Prostate gland (tissue), 2 donors: ENCODE measurements at regions not wholly inside any gene's neighbourhood (a gene's known extent, or its start where the extent isn't known, plus 50 kb on each side); places are given as distances from the start of the nearest gene placed in this dataset.

ENCODE experiments used
- DNase-seq: peaks from one replicate; pipeline ENCODE4 v3.0.0-alpha.2; 2019; ENCODE audit warnings: low spot score
- H3K27ac ChIP-seq, 2 donors: fragments of 200-600 bp; sonication (generic); 2 replicates each; pipeline ENCODE4 v1.5.1; 2017 to 2019
- H3K27me3 ChIP-seq: fragments of 200-600 bp; sonication (generic); replicated peaks from 2 replicates; pipeline ENCODE4 v1.5.1; 2019; ENCODE audit not compliant: insufficient read depth
- H3K36me3 ChIP-seq, 2 donors: fragments of 200-600 bp; sonication (generic); 1 replicate in 1 of 2; 2 replicates in 1 of 2; pipeline versions ENCODE4 v1.5.1 to v1.8.1; 2017 to 2019
- H3K4me1 ChIP-seq: fragments of 200-600 bp; sonication (generic); replicated peaks from 2 replicates; pipeline ENCODE4 v1.5.1; 2019
- H3K4me3 ChIP-seq, 2 donors: fragments of 200-600 bp; sonication (generic); 2 replicates each; pipeline ENCODE4 v1.5.1; 2017 to 2019
- H3K9me3 ChIP-seq: fragments of 200-600 bp; sonication (generic); 2 replicates; pipeline ENCODE4 v1.5.1; 2017
- CTCF ChIP-seq, 4 experiments: fragments of 200-600 bp in 2 of 4; fragments of 450-650 bp in 2 of 4; sonication (generic) in 2 of 4; IDR thresholded peaks; 1 replicate in 3 of 4; 2 replicates in 1 of 4; pipeline ENCODE4 v1.5.1; 2016 to 2019; ENCODE audit warnings: antibody characterized with exemption in 4 of 4, mild to moderate bottlenecking in 2 of 4, moderate library complexity in 2 of 4
- POLR2A ChIP-seq: fragments of 450-650 bp; IDR thresholded peaks from one replicate; pipeline ENCODE4 v1.6.1; 2016; ENCODE audit warnings: antibody characterized with exemption, mild to moderate bottlenecking
- POLR2AphosphoS5 ChIP-seq: sonication (generic); formaldehyde crosslinking; IDR thresholded peaks from one replicate; pipeline ENCODE4 v1.6.1; 2017; ENCODE audit warnings: antibody characterized with exemption
- WGBS: methylation state at CpG from one replicate; pipeline ENCODE4 v1.1.5; 2018; 5-methylcytosine and 5-hydroxymethylcytosine counted together
- intact Hi-C: fragments of 100-400 bp; cut with DNase I; formaldehyde crosslinking; loops from one replicate; pipeline ENCODE4 v1.14.2; 2022

GRCh38 chr3:168615493-168616020, 519.8 kb upstream of the GOLIM4 start:
- H3K4me3 ChIP-seq = no peak overlapping the region
- H3K27ac ChIP-seq = no peak overlapping the region
- TF ChIP-seq POLR2A (no peak), CTCF (IDR thresholded peaks at IDR 0.05) (no peak), POLR2AphosphoS5 (no peak)
- WGBS = 51% methylated on average over 2 of the region's 2 CpGs
- no peaks in the 10 kb centered on the region for H3K9me3 ChIP-seq
- H3K36me3 ChIP-seq = no peaks in the 10 kb centered on the region
- intact Hi-C loops = no loop called here
- H3K4me1 ChIP-seq = no peaks in the 10 kb centered on the region
- H3K27me3 ChIP-seq = no peaks in the 10 kb centered on the region
- DNase-seq = no peak

- H3K36me3 ChIP-seq = no peaks in the 10 kb centered on the region
- WGBS = 61% methylated on average over 5 of the region's 5 CpGs
- intact Hi-C loops = no loop called here
Observed at GRCh38 chr3:168613151-168613550, 517.4 kb upstream of the GOLIM4 start.

GRCh38 chr3:168612671-168613070, 516.9 kb upstream of the GOLIM4 start:
- intact Hi-C loops = no loop called here
- H3K4me3 ChIP-seq = no peak overlapping the region
- H3K4me1 ChIP-seq = no peaks in the 10 kb centered on the region
- no peaks in the 10 kb centered on the region for H3K9me3 ChIP-seq
- WGBS = 91% methylated on average over 5 of the region's 5 CpGs
- TF ChIP-seq POLR2A (no peak), CTCF (IDR thresholded peaks at IDR 0.05) (no peak), POLR2AphosphoS5 (no peak)
- H3K27ac ChIP-seq = no peak overlapping the region
- no peaks in the 10 kb centered on the region for H3K27me3 ChIP-seq
- DNase-seq = no peak
- no peaks in the 10 kb centered on the region for H3K36me3 ChIP-seq

More at GRCh38 chr3:168613151-168613550, 517.4 kb upstream of the GOLIM4 start:
- no peak for TF ChIP-seq CTCF (IDR thresholded peaks at IDR 0.05)
- TF ChIP-seq POLR2A = no peak
- no peak for TF ChIP-seq POLR2AphosphoS5
- Histone ChIP-seq H3K27me3 (no peaks in the 10 kb centered on the region), H3K4me3 (no peak overlapping the region), H3K4me1 (no peaks in the 10 kb centered on the region), H3K9me3 (no peaks in the 10 kb centered on the region), H3K27ac (no peak overlapping the region)
- no peak for DNase-seq

GRCh38 chr3:168611826-168612225, 516.1 kb upstream of the GOLIM4 start:
- WGBS = 88% methylated on average over 1 of the region's 1 CpG
- DNase-seq = no peak
- no peak overlapping the region for H3K27ac ChIP-seq
- H3K4me3 ChIP-seq = no peak overlapping the region
- no peaks in the 10 kb centered on the region for H3K36me3 ChIP-seq
- H3K4me1 ChIP-seq = no peaks in the 10 kb centered on the region
- H3K27me3 ChIP-seq = no peaks in the 10 kb centered on the region
- intact Hi-C loops = no loop called here
- no peaks in the 10 kb centered on the region for H3K9me3 ChIP-seq
- no peak for TF ChIP-seq POLR2AphosphoS5
- no peak for TF ChIP-seq POLR2A
- no peak for TF ChIP-seq CTCF (IDR thresholded peaks at IDR 0.05)

GRCh38 chr3:168608926-168609325, 513.2 kb upstream of the GOLIM4 start:
- Histone ChIP-seq H3K4me1 (no peaks in the 10 kb centered on the region), H3K27ac (no peak overlapping the region), H3K9me3 (no peaks in the 10 kb centered on the region), H3K36me3 (no peaks in the 10 kb centered on the region), H3K27me3 (no peaks in the 10 kb centered on the region), H3K4me3 (no peak overlapping the region)
- 81% methylated on average over 3 of the region's 3 CpGs for WGBS
- intact Hi-C loops = no loop called here
- DNase-seq = no peak
- TF ChIP-seq CTCF (IDR thresholded peaks at IDR 0.05) (no peak), POLR2AphosphoS5 (no peak), POLR2A (no peak)
